Bronchial epithelial cell (primary cell): ENCODE measurements at regions not wholly inside any gene's neighbourhood (a gene's known extent, or its start where the extent isn't known, plus 50 kb on each side); places are given as distances from the start of the nearest gene placed in this dataset.

ENCODE experiments used
- DNase-seq: peaks from one replicate; pipeline ENCODE4 v3.0.0-alpha.2; 2010; ENCODE audit warnings: low read depth
- FAIRE-seq: peaks from 2 replicates; lab custom pipeline; 2011; peaks lifted over from hg19 to GRCh38; lab: Jason Lieb, UNC
- H3K27me3 ChIP-seq: 2 replicates; pipeline ENCODE4 v1.5.1; 2011; ENCODE audit warnings: low read length; ENCODE audit not compliant: control insufficient read depth, insufficient read depth
- H3K36me3 ChIP-seq: 2 replicates; pipeline ENCODE4 v1.5.1; 2011; ENCODE audit warnings: low read length; ENCODE audit not compliant: control insufficient read depth, insufficient read depth
- H3K4me3 ChIP-seq: 2 replicates; pipeline ENCODE4 v1.5.1; 2011; ENCODE audit warnings: mild to moderate bottlenecking, low read depth, low read length, control low read depth
- TF ChIP-seq, protein P1 (sequence below): IDR thresholded peaks from 2 replicates; pipeline ENCODE4 v1.5.1; 2011; ENCODE audit warnings: mild to moderate bottlenecking, moderate library complexity, low read length, control low read depth, inconsistent platforms; ENCODE audit not compliant: insufficient read depth, severe bottlenecking

DNA sequence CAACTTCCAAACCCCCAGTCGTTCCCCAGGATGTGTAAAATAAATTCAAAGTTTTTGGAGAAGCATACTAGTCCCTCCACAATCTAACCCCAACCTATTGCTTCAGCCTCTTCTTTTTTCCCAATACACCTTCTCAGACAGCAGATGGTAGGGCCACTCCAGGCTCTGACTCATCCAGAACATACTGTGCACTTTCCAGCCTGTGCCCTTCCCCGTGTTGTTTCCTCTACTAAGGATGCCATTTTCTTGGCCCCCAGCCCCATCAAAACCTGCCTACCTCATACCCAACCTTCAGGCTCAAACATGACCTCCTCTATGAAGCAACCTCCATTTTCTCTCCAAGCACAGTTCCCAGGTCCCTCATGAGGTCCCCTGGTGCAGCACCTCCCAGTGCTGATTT is 669.3 kb downstream of the BCL11A start:
- TF ChIP-seq, protein P1, sequence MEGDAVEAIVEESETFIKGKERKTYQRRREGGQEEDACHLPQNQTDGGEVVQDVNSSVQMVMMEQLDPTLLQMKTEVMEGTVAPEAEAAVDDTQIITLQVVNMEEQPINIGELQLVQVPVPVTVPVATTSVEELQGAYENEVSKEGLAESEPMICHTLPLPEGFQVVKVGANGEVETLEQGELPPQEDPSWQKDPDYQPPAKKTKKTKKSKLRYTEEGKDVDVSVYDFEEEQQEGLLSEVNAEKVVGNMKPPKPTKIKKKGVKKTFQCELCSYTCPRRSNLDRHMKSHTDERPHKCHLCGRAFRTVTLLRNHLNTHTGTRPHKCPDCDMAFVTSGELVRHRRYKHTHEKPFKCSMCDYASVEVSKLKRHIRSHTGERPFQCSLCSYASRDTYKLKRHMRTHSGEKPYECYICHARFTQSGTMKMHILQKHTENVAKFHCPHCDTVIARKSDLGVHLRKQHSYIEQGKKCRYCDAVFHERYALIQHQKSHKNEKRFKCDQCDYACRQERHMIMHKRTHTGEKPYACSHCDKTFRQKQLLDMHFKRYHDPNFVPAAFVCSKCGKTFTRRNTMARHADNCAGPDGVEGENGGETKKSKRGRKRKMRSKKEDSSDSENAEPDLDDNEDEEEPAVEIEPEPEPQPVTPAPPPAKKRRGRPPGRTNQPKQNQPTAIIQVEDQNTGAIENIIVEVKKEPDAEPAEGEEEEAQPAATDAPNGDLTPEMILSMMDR: no peak

DNA sequence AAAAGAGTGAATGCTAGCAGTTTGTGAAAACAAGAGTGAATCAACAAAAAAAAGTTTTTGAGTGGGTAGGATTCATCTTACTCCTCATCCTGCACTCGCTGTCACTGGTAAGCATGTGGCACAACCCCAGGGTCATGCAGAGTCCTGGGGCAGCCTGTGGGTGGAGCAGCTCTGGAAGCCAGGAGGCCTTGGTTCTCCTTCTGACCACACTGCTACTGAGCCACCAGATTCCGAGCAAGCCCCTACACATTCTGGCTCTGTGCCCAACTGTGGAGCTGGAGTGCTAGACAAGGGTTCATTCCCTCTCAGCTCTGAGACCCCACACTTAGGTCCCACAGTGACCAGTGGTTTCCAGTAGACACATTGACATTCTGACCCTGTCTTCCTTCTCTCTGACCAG is 670.6 kb downstream of the BCL11A start:
- Histone ChIP-seq H3K4me3 (no peak overlapping the region), H3K36me3 (no peaks in the 10 kb centered on the region), H3K27me3 (no peaks in the 10 kb centered on the region)
- DNase-seq: no peak
- TF ChIP-seq, protein P1: no peak
- peak; percentile 50 for FAIRE-seq

More for the DNA sequence above, 669.3 kb downstream of the BCL11A start:
- FAIRE-seq (no peak), DNase-seq (peak; percentile 8)
- H3K36me3 ChIP-seq: no peaks in the 10 kb centered on the region
- no peak overlapping the region for H3K4me3 ChIP-seq
- H3K27me3 ChIP-seq: no peaks in the 10 kb centered on the region

DNA sequence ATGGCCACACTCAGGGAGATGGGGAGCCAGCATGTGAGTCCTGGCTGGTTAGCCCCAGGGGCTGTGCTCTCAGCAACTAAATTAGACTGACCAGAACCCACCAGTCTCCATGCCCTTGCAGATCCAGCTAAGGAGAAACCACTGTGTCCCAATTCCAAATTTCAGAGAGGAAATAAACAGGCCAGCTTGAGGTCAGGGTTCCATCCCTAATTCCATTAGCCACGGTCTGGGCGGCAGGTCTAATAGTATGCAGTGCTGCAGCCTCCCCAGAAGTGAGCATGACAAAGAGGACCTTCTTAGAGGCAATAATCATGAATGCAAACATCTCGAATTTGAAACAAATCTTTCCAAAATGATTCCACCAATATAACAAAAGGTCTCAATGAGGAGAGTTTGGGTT is 671.2 kb downstream of the BCL11A start:
- no peaks in the 10 kb centered on the region for H3K27me3 ChIP-seq
- TF ChIP-seq, protein P1: no peak
- H3K36me3 ChIP-seq: no peaks in the 10 kb centered on the region
- DNase-seq (no peak), FAIRE-seq (no peak)
- no peak overlapping the region for H3K4me3 ChIP-seq

DNA sequence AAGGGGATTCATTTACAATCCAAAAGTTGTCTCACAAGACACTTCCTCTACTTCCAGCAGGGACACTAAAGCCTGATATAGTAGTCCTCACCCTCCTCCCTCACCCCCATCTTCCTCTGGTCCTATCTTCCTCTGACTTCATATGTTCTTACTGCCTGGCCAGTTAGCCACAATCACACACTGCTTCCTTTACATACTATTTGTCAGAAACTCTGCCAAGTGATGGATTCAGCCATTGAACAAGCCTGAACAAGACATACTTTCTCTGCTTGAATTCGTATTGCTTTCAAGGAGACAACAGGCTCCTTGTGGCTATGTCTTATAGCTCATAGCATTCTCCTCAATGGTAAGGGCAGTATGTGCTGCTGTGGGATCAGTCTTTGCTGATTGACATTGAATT is 672.2 kb downstream of the BCL11A start:
- FAIRE-seq: no peak

DNA sequence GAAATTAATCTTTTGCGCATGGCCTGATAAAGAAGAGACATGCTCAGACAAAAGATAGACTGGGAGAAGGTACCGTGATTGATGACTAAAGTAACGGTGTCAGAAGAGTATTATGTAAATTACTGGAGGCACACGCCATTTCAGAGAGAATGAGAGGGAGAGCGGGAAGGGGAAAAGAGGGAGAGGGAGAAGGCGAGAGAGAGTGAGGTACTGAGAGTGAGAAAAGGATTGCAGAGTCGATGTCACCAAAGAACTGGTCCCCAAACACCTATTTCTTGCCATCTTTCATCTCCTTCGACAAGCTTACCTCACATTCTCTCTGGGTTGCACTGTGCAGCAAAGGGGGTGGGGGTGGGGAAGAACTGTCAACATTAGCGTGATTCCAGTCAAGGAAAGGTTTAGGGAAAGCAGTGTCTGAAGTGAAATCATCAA is 673.7 kb downstream of the BCL11A start:
- no peak for DNase-seq
- peak; percentile 32 for FAIRE-seq
- TF ChIP-seq, protein P1: no peak
- no peaks in the 10 kb centered on the region for H3K36me3 ChIP-seq
- no peaks in the 10 kb centered on the region for H3K27me3 ChIP-seq
- no peak overlapping the region for H3K4me3 ChIP-seq

More for the DNA sequence above, 672.2 kb downstream of the BCL11A start:
- Histone ChIP-seq H3K36me3 (no peaks in the 10 kb centered on the region), H3K27me3 (no peaks in the 10 kb centered on the region), H3K4me3 (no peak overlapping the region)
- DNase-seq: peak; percentile 80
- TF ChIP-seq, protein P1: no peak

DNA sequence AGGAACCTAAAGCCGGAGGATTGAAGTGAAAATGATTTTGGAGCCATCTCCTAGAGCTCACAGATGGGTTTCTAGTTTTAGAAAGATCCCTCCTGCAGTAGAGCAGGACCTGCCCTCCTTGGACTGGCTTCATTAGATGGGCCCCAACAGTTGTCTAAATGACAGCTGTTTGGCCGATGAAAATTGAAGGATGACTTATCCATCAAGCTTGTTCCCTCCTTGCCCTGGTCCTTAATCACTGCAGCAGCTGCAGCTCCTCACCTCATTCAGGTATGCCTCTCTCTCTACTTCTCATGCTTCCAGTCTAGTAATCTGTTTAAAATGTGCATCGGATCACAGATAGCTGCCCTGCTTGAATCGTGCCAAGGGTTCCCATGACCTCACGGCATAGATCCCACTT is 677.6 kb downstream of the BCL11A start:
- no peaks in the 10 kb centered on the region for H3K36me3 ChIP-seq
- H3K4me3 ChIP-seq: no peak overlapping the region
- H3K27me3 ChIP-seq: no peaks in the 10 kb centered on the region
- DNase-seq (no peak), FAIRE-seq (no peak)
- TF ChIP-seq, protein P1: no peak
